ENCODE measurements at regions not wholly inside any gene's neighbourhood (a gene's known extent, or its start where the extent isn't known, plus 50 kb on each side); places are given as distances from the start of the nearest gene placed in this dataset.
A peak's percentile ranks its signal among the peaks of the same experiment; 100 is the strongest.

GRCh38 chr7:135811506-135811905, 62.9 kb upstream of the FAM180A start:
- Histone ChIP-seq H3K36me3 (ENCODE audit: control insufficient read depth, insufficient read depth, low read length) (no peaks in the 10 kb centered on the region), H3K27ac (ENCODE audit: low read length) (no peak overlapping the region), H3K9me3 (ENCODE audit: control insufficient read depth, insufficient read depth, low read depth, low read length) (no peaks in the 10 kb centered on the region), H3K27me3 (ENCODE audit: control insufficient read depth, insufficient read depth, low read length) (peaks cover 6% of the 10 kb centered on the region), H3K4me1 (ENCODE audit: control insufficient read depth, insufficient read depth, low read length) (no peaks in the 10 kb centered on the region), H3K4me3 (ENCODE audit: low read depth in 2 of 2, low read length in 2 of 2) (no peak overlapping the region)
- POLR2A ChIA-PET, result no interaction called here
- CTCF ChIA-PET, result no interaction called here
- no peak for TF ChIP-seq CTCF (IDR thresholded peaks at IDR 0.05)
- ATAC-seq (no peak), DNase-seq (ENCODE audit: low read depth, low spot score) (peak; percentile 25)
- in situ Hi-C loops (cut with HindIII; ENCODE audit: low pct_unique_long_range_greater_than_20kb, low sequenced_read_pairs), result no loop called here
- BruUV-seq (replicated peaks), result no TSS peak
- intact Hi-C loops (cut with micrococcal nuclease; ENCODE audit: unreplicated experiment), result no loop called here

- TF ChIP-seq CTCF (IDR thresholded peaks at IDR 0.05) (no peak), SIN3A (IDR thresholded peaks at IDR 0.05; ENCODE audit: borderline replicate concordance, insufficient read depth, low read depth, low read length) (no peak), REST (IDR thresholded peaks at IDR 0.05; ENCODE audit: insufficient read depth in 1 of 2, low read depth in 2 of 2, low read length in 1 of 2) (no peak), TCF7L2 (IDR thresholded peaks at IDR 0.05; ENCODE audit: low read depth, low read length) (no peak), POLR2AphosphoS5 (IDR thresholded peaks at IDR 0.05; ENCODE audit: low read depth, low read length) (no peak)
- no peak overlapping the region for H3K27ac ChIP-seq (ENCODE audit: low read length)
- ATAC-seq (no peak), DNase-seq (ENCODE audit: low read depth, low spot score) (no peak)
- intact Hi-C loops (cut with micrococcal nuclease; ENCODE audit: unreplicated experiment) (no loop called here), in situ Hi-C loops (cut with HindIII; ENCODE audit: low pct_unique_long_range_greater_than_20kb, low sequenced_read_pairs) (no loop called here)
- ChIA-PET CTCF (no interaction called here), POLR2A (no interaction called here)
- no peak overlapping the region for H3K4me3 ChIP-seq (ENCODE audit: low read depth in 2 of 2, low read length in 2 of 2)
- no peaks in the 10 kb centered on the region for H3K9me3 ChIP-seq (ENCODE audit: control insufficient read depth, insufficient read depth, low read depth, low read length)
- H3K4me1 ChIP-seq (ENCODE audit: control insufficient read depth, insufficient read depth, low read length), result no peaks in the 10 kb centered on the region
- no TSS peak for BruUV-seq (replicated peaks)
- 0 out of 2 replicates have a peak, but pooled peaks cover 2% of the 10 kb centered on the region for H3K27me3 ChIP-seq (ENCODE audit: control insufficient read depth, insufficient read depth, low read length)
- H3K36me3 ChIP-seq (ENCODE audit: control insufficient read depth, insufficient read depth, low read length), result no peaks in the 10 kb centered on the region
These were observed 59.6 kb upstream of the FAM180A start for GRCh38 chr7:135808206-135808605.

GRCh38 chr7:135803143-135803542, 54.5 kb upstream of the FAM180A start:
- H3K27ac ChIP-seq (ENCODE audit: low read length), result no peak overlapping the region
- in situ Hi-C loops (cut with HindIII; ENCODE audit: low pct_unique_long_range_greater_than_20kb, low sequenced_read_pairs), result no loop called here
- H3K27me3 ChIP-seq (ENCODE audit: control insufficient read depth, insufficient read depth, low read length), result peaks cover 10% of the 10 kb centered on the region
- ChIA-PET CTCF (no interaction called here), POLR2A (no interaction called here)
- BruUV-seq (replicated peaks), result no TSS peak
- no peaks in the 10 kb centered on the region for H3K36me3 ChIP-seq (ENCODE audit: control insufficient read depth, insufficient read depth, low read length)
- peaks cover 5% of the 10 kb centered on the region; the same call in 1 of the 2 replicates for H3K4me1 ChIP-seq (ENCODE audit: control insufficient read depth, insufficient read depth, low read length)
- no peaks in the 10 kb centered on the region for H3K9me3 ChIP-seq (ENCODE audit: control insufficient read depth, insufficient read depth, low read depth, low read length)
- DNase-seq (ENCODE audit: low read depth, low spot score), result no peak
- no peak overlapping the region for H3K4me3 ChIP-seq (ENCODE audit: low read depth in 2 of 2, low read length in 2 of 2)
- TF ChIP-seq CTCF (IDR thresholded peaks at IDR 0.05) (no peak), TCF7L2 (IDR thresholded peaks at IDR 0.05; ENCODE audit: low read depth, low read length) (no peak), REST (IDR thresholded peaks at IDR 0.05; ENCODE audit: insufficient read depth in 1 of 2, low read depth in 2 of 2, low read length in 1 of 2) (no peak), POLR2AphosphoS5 (IDR thresholded peaks at IDR 0.05; ENCODE audit: low read depth, low read length) (no peak), SIN3A (IDR thresholded peaks at IDR 0.05; ENCODE audit: borderline replicate concordance, insufficient read depth, low read depth, low read length) (no peak)
- ATAC-seq, result no peak
- intact Hi-C loops (cut with micrococcal nuclease; ENCODE audit: unreplicated experiment), result no loop called here

All from Panc1 (cell line).